GM18951 (cell line): ENCODE measurements at regions not wholly inside any gene's neighbourhood (a gene's known extent, or its start where the extent isn't known, plus 50 kb on each side); places are given as distances from the start of the nearest gene placed in this dataset.

Experiments
- POLR2A ChIP-seq: IDR thresholded peaks from 4 replicates; pipeline ENCODE4 v1.6.1; 2011; ENCODE audit warnings: mild to moderate bottlenecking; ENCODE audit not compliant: insufficient read length, insufficient read depth; ENCODE audit errors: extremely low read depth
- in situ Hi-C: fragments of 300-500 bp; cut with MboI; formaldehyde crosslinking; loops from one replicate; pipeline ENCODE4 v1.12.0; 2022; ENCODE audit warnings: low sequenced_read_pairs, mixed read lengths, inconsistent platforms; ENCODE audit not compliant: unreplicated experiment

- no peak for TF ChIP-seq POLR2A
- in situ Hi-C loops, result no loop called here
These were observed 1001.9 kb upstream of the CDH10 start for GRCh38 chr5:25646421-25647341.

DNA sequence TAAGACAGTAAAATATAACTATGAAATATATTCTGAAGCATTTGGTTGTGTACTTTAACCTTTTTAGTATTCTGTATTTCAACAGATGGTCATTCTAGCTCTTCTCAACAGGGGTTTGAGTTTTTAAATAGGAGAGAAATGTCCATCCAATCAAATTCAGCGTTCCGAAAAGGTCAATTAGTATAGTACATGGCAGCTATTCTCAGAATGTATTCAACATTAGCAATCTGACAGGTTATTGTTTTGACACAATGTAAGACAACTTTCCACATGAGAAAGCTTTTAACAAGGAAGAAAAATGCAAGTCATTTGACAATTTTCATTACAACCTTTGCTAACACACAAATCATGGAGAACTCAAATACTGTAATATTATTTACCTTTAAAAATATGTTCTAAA is 996.3 kb upstream of the CDH10 start:
- in situ Hi-C loops, result no loop called here
- no peak for TF ChIP-seq POLR2A

- TF ChIP-seq POLR2A, result no peak
- in situ Hi-C loops, result no loop called here
These were observed 974.5 kb upstream of the CDH10 start for GRCh38 chr5:25619273-25619672.

DNA sequence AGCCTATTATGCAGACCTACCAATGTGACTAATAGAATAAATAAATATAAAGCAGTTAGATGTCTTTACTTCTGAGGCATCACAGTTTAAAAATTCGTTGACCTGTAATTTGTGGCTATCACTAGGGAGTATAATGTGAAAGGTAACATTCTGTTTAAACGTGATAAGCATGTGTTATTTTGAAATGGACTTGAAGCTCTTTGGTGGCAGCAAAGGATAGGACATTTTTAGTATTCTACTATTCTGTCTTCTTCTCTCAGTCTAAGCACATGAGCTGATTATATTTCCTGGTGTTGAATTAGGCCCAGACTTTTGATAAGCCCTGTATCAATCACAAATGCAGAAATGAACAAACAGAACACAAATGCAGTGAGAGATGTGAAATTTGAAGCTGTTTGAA is 974.0 kb upstream of the CDH10 start:
- no peak for TF ChIP-seq POLR2A
- in situ Hi-C loops, result no loop called here

DNA sequence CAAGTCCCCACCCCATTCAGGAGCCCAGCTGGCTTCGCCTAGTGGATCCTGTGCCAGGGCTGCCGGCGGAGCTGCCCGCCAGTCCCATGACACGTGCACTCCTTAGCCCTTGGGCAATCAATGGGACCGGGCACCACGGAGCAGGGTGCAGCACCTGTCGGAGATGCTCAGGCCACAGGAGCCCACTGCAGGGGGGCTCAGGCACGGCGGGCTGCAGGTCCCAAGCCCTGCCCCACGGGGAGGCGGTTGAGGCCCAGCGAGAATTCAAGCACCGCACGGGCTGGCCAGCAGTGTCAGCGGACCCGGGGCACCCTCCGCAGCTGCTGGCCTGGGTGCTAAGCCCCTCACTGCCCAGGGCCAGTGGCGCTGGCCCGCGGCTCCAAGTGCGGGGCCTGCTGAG is 969.7 kb upstream of the CDH10 start:
- no peak for TF ChIP-seq POLR2A
- in situ Hi-C loops, result no loop called here

DNA sequence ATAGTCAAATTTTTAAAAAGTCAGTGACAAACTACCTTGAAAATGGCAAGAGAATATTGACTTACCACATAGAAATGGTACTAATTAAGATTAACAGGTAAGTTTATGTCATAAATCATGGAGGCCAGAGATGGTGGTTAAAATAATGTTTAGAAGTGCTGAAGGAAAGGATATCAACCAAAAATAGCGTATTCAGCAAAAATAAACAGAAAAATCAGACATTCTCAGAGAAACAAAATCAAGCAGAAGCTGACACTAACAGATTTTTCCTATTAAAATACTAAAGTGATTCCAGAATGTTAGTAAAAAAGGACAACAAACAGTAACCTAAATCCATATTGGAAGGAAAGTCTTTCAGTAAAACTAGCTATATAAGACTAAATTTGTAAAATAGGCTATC is 959.9 kb upstream of the CDH10 start:
- in situ Hi-C loops, result no loop called here
- TF ChIP-seq POLR2A, result no peak

DNA sequence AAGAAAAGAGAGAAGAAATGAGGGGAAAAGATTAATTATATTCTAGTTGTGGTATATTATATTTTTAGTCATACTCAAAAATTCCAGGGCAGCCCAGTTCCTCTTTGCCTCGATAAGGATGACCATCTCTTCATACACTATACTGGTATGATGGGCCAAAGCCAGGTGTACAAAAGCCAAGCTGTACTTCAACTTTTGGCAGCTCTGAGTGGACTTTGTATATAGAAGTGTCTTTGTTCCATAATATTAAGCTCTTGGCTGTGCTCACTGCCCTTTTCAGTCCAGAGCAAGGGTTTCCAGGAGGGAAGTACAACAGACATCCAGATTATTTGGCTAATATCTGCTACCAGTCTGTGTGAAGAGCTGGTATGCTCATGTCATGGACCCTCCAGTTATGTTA is 934.3 kb upstream of the CDH10 start:
- TF ChIP-seq POLR2A, result no peak

DNA sequence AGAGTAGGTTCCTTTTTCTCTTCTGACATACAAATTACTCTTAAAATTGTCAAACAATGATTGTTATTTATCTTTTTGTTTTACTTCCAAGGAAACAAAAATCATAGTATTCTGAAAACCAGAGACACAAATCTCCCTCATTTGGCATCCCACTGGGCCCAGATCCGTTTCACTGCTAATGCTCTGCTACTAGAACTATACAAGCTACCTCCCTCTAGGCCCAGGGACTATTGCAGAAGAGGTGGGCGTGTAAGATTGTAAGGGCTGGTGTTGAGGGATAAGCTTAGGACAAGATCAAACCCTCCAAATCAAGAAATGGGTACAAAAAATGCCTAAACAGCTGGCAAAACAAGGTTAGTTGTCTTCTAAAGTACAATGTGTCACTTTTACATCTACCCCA is 928.9 kb upstream of the CDH10 start:
- in situ Hi-C loops, result no loop called here

More for the DNA sequence above, 934.3 kb upstream of the CDH10 start:
- in situ Hi-C loops, result no loop called here

DNA sequence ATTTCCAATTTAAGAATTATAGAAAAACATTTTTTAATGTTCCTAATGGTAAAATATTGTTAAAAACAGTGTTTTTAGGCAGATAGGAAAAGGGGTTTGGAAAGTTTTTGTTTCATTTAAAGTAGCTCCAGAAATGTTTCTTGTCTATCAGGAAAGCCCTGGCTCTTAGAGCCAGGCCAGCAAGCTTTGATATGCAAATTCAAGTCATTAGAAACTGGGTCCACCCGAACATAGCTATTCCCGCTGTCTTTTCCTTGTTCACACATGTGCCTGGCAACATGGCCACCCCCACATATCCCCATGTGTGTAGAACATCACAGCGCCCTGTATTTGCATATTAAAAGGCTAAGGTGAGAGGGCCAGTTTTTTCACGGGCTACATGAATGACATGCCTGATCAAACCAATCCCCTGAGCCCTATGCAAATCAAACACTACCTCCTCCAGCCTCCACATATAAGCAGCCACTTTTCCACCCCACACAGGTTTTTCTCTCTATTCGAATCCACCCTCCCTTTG is 925.3 kb upstream of the CDH10 start:
- no peak for TF ChIP-seq POLR2A
- in situ Hi-C loops, result no loop called here

More for the DNA sequence above, 928.9 kb upstream of the CDH10 start:
- no peak for TF ChIP-seq POLR2A

- no peak for TF ChIP-seq POLR2A
These were observed 924.3 kb upstream of the CDH10 start for GRCh38 chr5:25568989-25569625.

DNA sequence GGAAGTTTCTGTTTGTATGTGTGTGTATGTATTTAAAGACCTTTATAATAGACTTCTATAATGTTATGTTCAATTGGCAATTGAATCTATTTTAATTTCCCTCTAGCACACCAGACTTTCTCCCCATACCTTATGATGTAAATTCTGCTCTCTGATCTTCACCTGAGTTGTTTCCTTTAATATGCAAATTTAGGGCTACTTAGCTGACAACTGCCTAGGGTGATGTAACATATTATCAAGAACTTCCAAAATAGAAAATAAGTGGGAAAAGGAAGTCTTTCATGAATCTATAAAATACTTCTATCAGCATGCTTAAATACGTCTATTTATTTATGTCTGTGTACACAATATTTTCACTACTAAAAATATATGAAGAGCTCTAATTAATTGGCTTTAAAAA is 923.5 kb upstream of the CDH10 start:
- no peak for TF ChIP-seq POLR2A
- in situ Hi-C loops, result no loop called here

More at GRCh38 chr5:25568989-25569625, 924.3 kb upstream of the CDH10 start:
- in situ Hi-C loops, result no loop called here

GRCh38 chr5:25567881-25568280 is 923.1 kb upstream of the CDH10 start:
- no peak for TF ChIP-seq POLR2A
- in situ Hi-C loops, result no loop called here

GRCh38 chr5:25562656-25563055 is 917.9 kb upstream of the CDH10 start:
- in situ Hi-C loops, result no loop called here
- TF ChIP-seq POLR2A, result no peak

- no peak for TF ChIP-seq POLR2A
- in situ Hi-C loops, result no loop called here
These were observed 909.3 kb upstream of the CDH10 start for GRCh38 chr5:25554077-25554476.
